ENCODE measurements at regions not wholly inside any gene's neighbourhood (a gene's known extent, or its start where the extent isn't known, plus 50 kb on each side); places are given as distances from the start of the nearest gene placed in this dataset.

DNA sequence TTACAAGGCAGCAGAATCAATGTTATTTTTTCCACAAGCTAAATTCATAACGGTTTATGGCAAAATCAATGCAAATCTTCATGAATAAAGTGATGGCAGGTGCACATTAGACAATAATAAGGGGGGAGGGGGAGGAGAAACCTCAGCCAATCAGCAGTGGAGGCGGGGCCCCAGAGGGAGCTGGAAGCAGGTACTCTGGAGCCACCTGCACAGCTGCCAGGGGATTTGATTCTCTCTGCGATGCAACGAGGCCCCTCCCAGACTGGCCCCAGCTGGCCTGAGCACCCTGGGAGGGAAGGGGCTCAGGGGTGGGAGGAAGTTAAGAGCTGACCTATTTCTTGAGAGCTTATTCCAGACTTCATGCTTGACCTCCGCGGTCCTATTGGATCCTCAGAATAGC is 127.8 kb upstream of the IGSF21 start:
- Mint-ChIP-seq H3K27me3 (peaks cover 0 to 20% (median 10%) of the 10 kb centered on the region in 5 donors), H3K4me1 (peaks cover 0 to 5% (median 0%) of the 10 kb centered on the region in 7 donors), H3K27ac (no peak overlapping the region), H3K9me3 (peaks cover 0 to 1% (median 0%) of the 10 kb centered on the region in 11 donors), H3K4me3 (no peak overlapping the region), H3K36me3 (peaks cover 0 to 3% (median 0%) of the 10 kb centered on the region in 5 donors)
- H3K27me3 ChIP-seq (ENCODE audit: control insufficient read depth in 2 of 2, insufficient read depth in 2 of 2, low read length in 2 of 2), result peaks cover 0 to 3% of the 10 kb centered on the region in 2 donors
- no peak overlapping the region for H3K27ac ChIP-seq (ENCODE audit: low read depth, low read length)
- DNase-seq (no peak), ATAC-seq (no peak)
- H3K9me3 ChIP-seq (ENCODE audit: control insufficient read depth in 2 of 3, low read length in 3 of 3), result no peaks in the 10 kb centered on the region
- H3K4me1 ChIP-seq (ENCODE audit: control insufficient read depth in 2 of 2, insufficient read depth in 2 of 2, low read length in 2 of 2), result no peaks in the 10 kb centered on the region
- intact Hi-C loops (cut with micrococcal nuclease), result no loop called here
- POLR2A ChIA-PET, result no interaction called here
- no peaks in the 10 kb centered on the region for H3K36me3 ChIP-seq (ENCODE audit: control insufficient read depth in 2 of 3, insufficient read depth in 3 of 3, low read length in 3 of 3)
- CTCF ChIA-PET, result no interaction called here
- H3K4me3 ChIP-seq (ENCODE audit: low read length), result no peak overlapping the region

DNA sequence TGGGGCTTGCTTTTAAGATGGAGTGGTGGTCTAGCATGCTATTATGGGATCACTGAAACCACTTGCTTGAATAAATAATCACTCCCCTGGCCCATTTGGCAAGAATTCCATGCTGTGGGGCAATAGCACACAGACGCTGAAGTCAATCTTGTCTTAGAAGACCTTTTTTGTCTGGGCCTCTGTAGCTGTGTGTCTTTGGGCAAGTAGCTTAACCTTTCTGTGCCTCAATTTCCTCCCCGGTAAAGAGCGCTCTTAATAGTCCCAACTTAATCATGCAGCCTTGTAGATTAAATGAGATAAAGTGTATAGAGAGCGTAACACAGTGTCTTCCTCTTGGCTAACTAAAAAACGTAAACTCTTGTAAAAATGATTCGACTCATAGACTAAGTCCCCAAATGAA is 125.4 kb upstream of the IGSF21 start:
- H3K4me3 Mint-ChIP-seq, result no peak overlapping the region
- intact Hi-C loops (cut with micrococcal nuclease), result no loop called here
- ATAC-seq (no peak), DNase-seq (no peak)
- POLR2A ChIA-PET, result no interaction called here
- Histone ChIP-seq H3K27me3 (ENCODE audit: control insufficient read depth in 2 of 2, insufficient read depth in 2 of 2, low read length in 2 of 2) (peaks cover 0 to 3% of the 10 kb centered on the region in 2 donors), H3K36me3 (ENCODE audit: control insufficient read depth in 2 of 3, insufficient read depth in 3 of 3, low read length in 3 of 3) (no peaks in the 10 kb centered on the region), H3K4me1 (ENCODE audit: control insufficient read depth in 2 of 2, insufficient read depth in 2 of 2, low read length in 2 of 2) (no peaks in the 10 kb centered on the region), H3K27ac (ENCODE audit: low read depth, low read length) (no peak overlapping the region), H3K9me3 (ENCODE audit: control insufficient read depth in 2 of 3, low read length in 3 of 3) (no peaks in the 10 kb centered on the region), H3K4me3 (ENCODE audit: low read length) (no peak overlapping the region)
- peaks cover 0 to under 1% (median 0%) of the 10 kb centered on the region in 7 donors for H3K4me1 Mint-ChIP-seq
- H3K36me3 Mint-ChIP-seq, result peaks cover 0 to 7% (median 0%) of the 10 kb centered on the region in 5 donors
- H3K27ac Mint-ChIP-seq, result no peak overlapping the region
- CTCF ChIA-PET, result interaction anchor here (0.7 kb wide), 1 partner anchor 115 kb away, joined by 3 read pairs; no protein-coding TSS in a partner anchor
- H3K9me3 Mint-ChIP-seq, result peaks cover 0 to 16% (median 6%) of the 10 kb centered on the region in 11 donors
- H3K27me3 Mint-ChIP-seq, result peaks cover 0 to 22% (median 7%) of the 10 kb centered on the region in 5 donors

DNA sequence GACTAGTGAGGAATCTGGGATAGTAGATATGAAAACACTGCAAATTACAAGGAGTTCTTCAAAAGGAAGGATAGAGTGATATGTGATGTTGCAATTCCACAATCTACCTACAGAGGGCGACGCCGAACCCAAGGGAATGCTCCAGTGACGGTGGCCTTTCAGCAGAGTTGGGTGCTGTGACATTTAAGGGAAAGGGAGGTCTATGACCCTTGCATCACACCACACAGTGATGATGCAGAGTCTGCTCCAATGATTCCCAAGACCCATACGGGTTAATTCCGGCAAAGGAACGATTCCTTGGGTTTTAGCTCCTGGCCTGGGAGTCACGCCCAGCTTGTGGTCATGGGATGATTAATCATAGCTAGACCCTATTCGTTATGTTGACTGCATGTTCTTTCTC is 123.0 kb upstream of the IGSF21 start:
- H3K27me3 Mint-ChIP-seq, result peaks cover 0 to 25% (median 7%) of the 10 kb centered on the region in 5 donors
- H3K4me3 ChIP-seq (ENCODE audit: low read length), result no peak overlapping the region
- H3K4me1 Mint-ChIP-seq, result no peaks in the 10 kb centered on the region
- H3K36me3 ChIP-seq (ENCODE audit: control insufficient read depth in 2 of 3, insufficient read depth in 3 of 3, low read length in 3 of 3), result no peaks in the 10 kb centered on the region
- H3K9me3 Mint-ChIP-seq, result peaks cover 0 to 19% (median 6%) of the 10 kb centered on the region in 11 donors
- H3K36me3 Mint-ChIP-seq, result peaks cover 0 to 12% (median 0%) of the 10 kb centered on the region in 5 donors
- H3K27ac ChIP-seq (ENCODE audit: low read depth, low read length), result no peak overlapping the region
- POLR2A ChIA-PET, result no interaction called here
- H3K27ac Mint-ChIP-seq, result no peak overlapping the region
- CTCF ChIA-PET, result interaction anchor here (0.9 kb wide), 1 partner anchor 116 kb away, joined by 3 read pairs; no protein-coding TSS in a partner anchor
- ATAC-seq, result no peak
- peaks cover 0 to 3% of the 10 kb centered on the region in 2 donors for H3K27me3 ChIP-seq (ENCODE audit: control insufficient read depth in 2 of 2, insufficient read depth in 2 of 2, low read length in 2 of 2)
- no peak for DNase-seq
- H3K4me3 Mint-ChIP-seq, result no peak overlapping the region
- H3K4me1 ChIP-seq (ENCODE audit: control insufficient read depth in 2 of 2, insufficient read depth in 2 of 2, low read length in 2 of 2), result no peaks in the 10 kb centered on the region
- intact Hi-C loops (cut with micrococcal nuclease), result no loop called here
- H3K9me3 ChIP-seq (ENCODE audit: control insufficient read depth in 2 of 3, low read length in 3 of 3), result no peaks in the 10 kb centered on the region

DNA sequence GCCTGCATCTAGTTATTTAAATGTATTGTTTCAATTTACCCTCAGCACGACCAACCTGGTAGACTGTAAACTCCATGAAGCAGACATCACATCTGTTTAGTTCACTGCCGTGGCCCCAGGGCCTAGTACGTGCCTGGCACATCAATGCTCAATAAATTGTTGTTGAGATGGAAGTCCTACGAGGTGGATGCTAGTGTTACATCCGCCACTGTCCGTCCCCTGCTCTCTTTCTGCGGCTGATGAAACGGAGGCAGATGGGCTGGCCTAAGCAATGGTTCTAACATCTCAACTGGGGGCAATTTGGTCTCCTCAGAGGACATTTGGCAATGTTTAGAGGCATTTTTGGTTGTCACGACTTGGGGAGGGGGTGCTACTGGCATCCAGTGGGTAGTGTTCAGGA is 121.4 kb upstream of the IGSF21 start:
- POLR2A ChIA-PET, result no interaction called here
- no peak for DNase-seq
- H3K27me3 ChIP-seq (ENCODE audit: control insufficient read depth in 2 of 2, insufficient read depth in 2 of 2, low read length in 2 of 2), result peaks cover 0 to 3% of the 10 kb centered on the region in 2 donors
- no peak overlapping the region for H3K27ac ChIP-seq (ENCODE audit: low read depth, low read length)
- H3K9me3 ChIP-seq (ENCODE audit: control insufficient read depth in 2 of 3, low read length in 3 of 3), result no peaks in the 10 kb centered on the region
- Mint-ChIP-seq H3K4me1 (no peaks in the 10 kb centered on the region), H3K27me3 (peaks cover 0 to 18% (median 7%) of the 10 kb centered on the region in 5 donors), H3K36me3 (peaks cover 0 to 12% (median 0%) of the 10 kb centered on the region in 5 donors), H3K4me3 (no peak overlapping the region), H3K9me3 (peaks cover 0 to 19% (median 6%) of the 10 kb centered on the region in 11 donors), H3K27ac (no peak overlapping the region)
- H3K4me3 ChIP-seq (ENCODE audit: low read length), result no peak overlapping the region
- intact Hi-C loops (cut with micrococcal nuclease), result no loop called here
- CTCF ChIA-PET, result no interaction called here
- no peak for ATAC-seq
- H3K4me1 ChIP-seq (ENCODE audit: control insufficient read depth in 2 of 2, insufficient read depth in 2 of 2, low read length in 2 of 2), result no peaks in the 10 kb centered on the region
- no peaks in the 10 kb centered on the region for H3K36me3 ChIP-seq (ENCODE audit: control insufficient read depth in 2 of 3, insufficient read depth in 3 of 3, low read length in 3 of 3)

- DNase-seq (no peak), ATAC-seq (no peak)
- H3K27me3 Mint-ChIP-seq, result peaks cover 0 to 9% (median 0%) of the 10 kb centered on the region in 5 donors
- no peak overlapping the region for H3K27ac Mint-ChIP-seq
- H3K4me1 Mint-ChIP-seq, result no peaks in the 10 kb centered on the region
- Histone ChIP-seq H3K36me3 (ENCODE audit: control insufficient read depth in 2 of 3, insufficient read depth in 3 of 3, low read length in 3 of 3) (no peaks in the 10 kb centered on the region), H3K4me1 (ENCODE audit: control insufficient read depth in 2 of 2, insufficient read depth in 2 of 2, low read length in 2 of 2) (no peaks in the 10 kb centered on the region), H3K4me3 (ENCODE audit: low read length) (no peak overlapping the region), H3K27me3 (ENCODE audit: control insufficient read depth in 2 of 2, insufficient read depth in 2 of 2, low read length in 2 of 2) (no peaks in the 10 kb centered on the region), H3K9me3 (ENCODE audit: control insufficient read depth in 2 of 3, low read length in 3 of 3) (no peaks in the 10 kb centered on the region), H3K27ac (ENCODE audit: low read depth, low read length) (no peak overlapping the region)
- H3K4me3 Mint-ChIP-seq, result no peak overlapping the region
- ChIA-PET POLR2A (no interaction called here), CTCF (no interaction called here)
- peaks cover 0 to 12% (median 0%) of the 10 kb centered on the region in 5 donors for H3K36me3 Mint-ChIP-seq
- H3K9me3 Mint-ChIP-seq, result peaks cover 0 to 19% (median 6%) of the 10 kb centered on the region in 11 donors
- intact Hi-C loops (cut with micrococcal nuclease), result no loop called here
These were observed 117.2 kb upstream of the IGSF21 start for GRCh38 chr1:17990401-17990800.

DNA sequence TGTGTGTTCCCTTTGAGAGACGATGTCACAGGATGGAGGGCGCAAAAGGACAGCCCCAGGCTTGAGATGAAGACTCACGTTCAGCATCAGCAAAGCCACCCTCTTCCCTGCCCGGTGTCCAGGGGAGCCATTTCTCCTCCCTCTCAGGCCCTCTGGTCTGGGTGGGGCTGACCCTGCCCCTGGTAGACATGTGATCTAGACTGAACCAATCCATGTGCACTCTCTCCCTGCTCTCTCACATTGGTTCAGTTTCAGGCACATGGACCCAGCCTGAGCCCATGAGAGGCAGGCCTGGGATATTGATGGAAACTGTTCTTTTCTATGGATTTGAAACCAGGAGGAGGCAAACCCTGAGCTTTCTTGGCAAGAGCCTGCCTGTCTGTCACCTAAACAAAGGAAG is 115.6 kb upstream of the IGSF21 start:
- Mint-ChIP-seq H3K27ac (no peak overlapping the region), H3K36me3 (peaks cover 0 to 7% (median 0%) of the 10 kb centered on the region in 5 donors), H3K9me3 (peaks cover 0 to 14% (median 2%) of the 10 kb centered on the region in 11 donors), H3K4me1 (peaks cover 0 to 1% (median 0%) of the 10 kb centered on the region in 7 donors), H3K4me3 (no peak overlapping the region), H3K27me3 (peaks cover 0 to 12% (median 5%) of the 10 kb centered on the region in 5 donors)
- POLR2A ChIA-PET, result no interaction called here
- CTCF ChIA-PET, result no interaction called here
- intact Hi-C loops (cut with micrococcal nuclease), result no loop called here
- ATAC-seq, result no peak
- H3K27ac ChIP-seq (ENCODE audit: low read depth, low read length), result no peak overlapping the region
- no peak overlapping the region for H3K4me3 ChIP-seq (ENCODE audit: low read length)
- no peaks in the 10 kb centered on the region for H3K27me3 ChIP-seq (ENCODE audit: control insufficient read depth in 2 of 2, insufficient read depth in 2 of 2, low read length in 2 of 2)
- DNase-seq, result no peak
- H3K9me3 ChIP-seq (ENCODE audit: control insufficient read depth in 2 of 3, low read length in 3 of 3), result no peaks in the 10 kb centered on the region
- no peaks in the 10 kb centered on the region for H3K4me1 ChIP-seq (ENCODE audit: control insufficient read depth in 2 of 2, insufficient read depth in 2 of 2, low read length in 2 of 2)
- no peaks in the 10 kb centered on the region for H3K36me3 ChIP-seq (ENCODE audit: control insufficient read depth in 2 of 3, insufficient read depth in 3 of 3, low read length in 3 of 3)

GRCh38 chr1:17992800-17993199 is 114.8 kb upstream of the IGSF21 start:
- no peak overlapping the region for H3K4me3 ChIP-seq (ENCODE audit: low read length)
- no peak for DNase-seq
- CTCF ChIA-PET, result no interaction called here

More at GRCh38 chr1:17992800-17993199, 114.8 kb upstream of the IGSF21 start:
- Histone ChIP-seq H3K4me1 (ENCODE audit: control insufficient read depth in 2 of 2, insufficient read depth in 2 of 2, low read length in 2 of 2) (no peaks in the 10 kb centered on the region), H3K27ac (ENCODE audit: low read depth, low read length) (no peak overlapping the region), H3K9me3 (ENCODE audit: control insufficient read depth in 2 of 3, low read length in 3 of 3) (no peaks in the 10 kb centered on the region), H3K27me3 (ENCODE audit: control insufficient read depth in 2 of 2, insufficient read depth in 2 of 2, low read length in 2 of 2) (no peaks in the 10 kb centered on the region), H3K36me3 (ENCODE audit: control insufficient read depth in 2 of 3, insufficient read depth in 3 of 3, low read length in 3 of 3) (no peaks in the 10 kb centered on the region)
- H3K9me3 Mint-ChIP-seq, result peaks cover 0 to 7% (median 0%) of the 10 kb centered on the region in 11 donors
- no peak overlapping the region for H3K4me3 Mint-ChIP-seq
- POLR2A ChIA-PET, result no interaction called here
- intact Hi-C loops (cut with micrococcal nuclease), result no loop called here
- no peaks in the 10 kb centered on the region for H3K36me3 Mint-ChIP-seq
- no peak overlapping the region for H3K27ac Mint-ChIP-seq
- peaks cover 0 to 12% (median 4%) of the 10 kb centered on the region in 5 donors for H3K27me3 Mint-ChIP-seq
- H3K4me1 Mint-ChIP-seq, result peaks cover 0 to 1% (median 0%) of the 10 kb centered on the region in 7 donors
- ATAC-seq, result no peak

All from naive thymus-derived CD4-positive, alpha-beta T cell (primary cell).